Stimulated activated CD4-positive, alpha-beta T cell treated with anti-CD3 and anti-CD28 coated beads, TNF-alpha, amount 100 ng/mL, for 24 hours (primary cell): ENCODE measurements at regions not wholly inside any gene's neighbourhood (a gene's known extent, or its start where the extent isn't known, plus 50 kb on each side); places are given as distances from the start of the nearest gene placed in this dataset.

ENCODE experiments used
- DNase-seq, 3 experiments: peaks; one replicate each; pipeline ENCODE4 v3.0.0-alpha.2; 2020; ENCODE audit warnings: low read depth in 3 of 3

GRCh38 chr1:184141361-184141880 lies 89.9 kb downstream of the TSEN15 start:
- no peak for DNase-seq

- DNase-seq: no peak
Observed at GRCh38 chr1:184143449-184143848, 91.9 kb downstream of the TSEN15 start.

- no peak for DNase-seq
Observed at GRCh38 chr1:184145083-184145482, 93.6 kb downstream of the TSEN15 start.

GRCh38 chr1:184146202-184146601 lies 94.7 kb downstream of the TSEN15 start:
- DNase-seq: no peak

- no peak for DNase-seq
Observed at GRCh38 chr1:184150776-184151531, 99.4 kb downstream of the TSEN15 start.

GRCh38 chr1:184152434-184152898 lies 100.9 kb downstream of the TSEN15 start:
- DNase-seq: no peak

- DNase-seq: no peak
Observed at GRCh38 chr1:184152974-184153373, 101.4 kb downstream of the TSEN15 start.

GRCh38 chr1:184153731-184154130 lies 102.2 kb downstream of the TSEN15 start:
- DNase-seq: no peak

GRCh38 chr1:184156521-184157393 lies 105.2 kb downstream of the TSEN15 start:
- DNase-seq: no peak

GRCh38 chr1:184157394-184157742 lies 105.8 kb downstream of the TSEN15 start:
- DNase-seq: no peak

- no peak for DNase-seq
Observed at GRCh38 chr1:184158896-184159681, 107.6 kb downstream of the TSEN15 start.

- peak in 2 of 3 experiments; percentile 22 to 31 for DNase-seq
Observed at GRCh38 chr1:184160236-184160635, 108.7 kb downstream of the TSEN15 start.

GRCh38 chr1:184161071-184161698 lies 109.7 kb downstream of the TSEN15 start:
- DNase-seq: peak in 2 of 3 experiments; percentile 4 to 35

GRCh38 chr1:184162281-184162680 lies 110.8 kb downstream of the TSEN15 start:
- DNase-seq: no peak

GRCh38 chr1:184163674-184164465 lies 112.3 kb downstream of the TSEN15 start:
- DNase-seq: no peak

GRCh38 chr1:184164536-184164935 lies 113.0 kb downstream of the TSEN15 start:
- DNase-seq: no peak

GRCh38 chr1:184166485-184166884 lies 115.0 kb downstream of the TSEN15 start:
- no peak for DNase-seq

GRCh38 chr1:184167352-184167751 lies 115.8 kb downstream of the TSEN15 start:
- no peak for DNase-seq

GRCh38 chr1:184170719-184171118 lies 119.2 kb downstream of the TSEN15 start:
- DNase-seq: no peak

- DNase-seq: no peak
Observed at GRCh38 chr1:184176058-184176457, 124.5 kb downstream of the TSEN15 start.

- no peak for DNase-seq
Observed at GRCh38 chr1:184181044-184181443, 129.5 kb downstream of the TSEN15 start.
